HG02970 (cell line): ENCODE measurements at regions not wholly inside any gene's neighbourhood (a gene's known extent, or its start where the extent isn't known, plus 50 kb on each side); places are given as distances from the start of the nearest gene placed in this dataset.
"Not testable (repeated sequence)": the region's sequence is repeated elsewhere in the genome, so short reads cannot be mapped to it uniquely, and the experiment has no call there.

Experiments
- ATAC-seq: cut with Tn5 transposase; IDR thresholded peaks from one replicate; pipeline ENCODE4 v1.9.1; 2021; ENCODE audit warnings: mild to moderate bottlenecking, moderate library complexity, moderate number of reproducible peaks; ENCODE audit not compliant: unreplicated experiment, low FRiP score

DNA sequence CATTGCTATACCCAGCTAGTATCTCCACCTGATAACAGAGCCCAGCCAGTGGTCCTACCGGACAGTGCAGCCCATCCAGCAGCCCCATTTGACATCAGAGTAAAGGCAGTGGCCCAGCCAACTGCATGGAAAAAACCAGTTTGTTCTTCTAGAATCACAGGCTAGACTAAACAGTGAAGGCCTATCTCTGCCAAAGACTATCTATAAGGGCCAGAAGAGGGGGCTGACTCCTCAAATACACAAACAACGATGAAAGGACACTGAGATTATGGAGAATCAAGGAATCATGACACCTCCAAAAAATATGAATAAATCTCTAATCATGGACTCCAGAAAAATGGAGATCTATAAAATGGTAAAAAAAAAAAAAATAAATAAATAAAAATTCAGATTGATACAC lies 546.4 kb upstream of the HTR2C start:
- no peak for ATAC-seq

GRCh38 chrX:114028907-114029662 lies 554.8 kb upstream of the HTR2C start:
- ATAC-seq = no peak

DNA sequence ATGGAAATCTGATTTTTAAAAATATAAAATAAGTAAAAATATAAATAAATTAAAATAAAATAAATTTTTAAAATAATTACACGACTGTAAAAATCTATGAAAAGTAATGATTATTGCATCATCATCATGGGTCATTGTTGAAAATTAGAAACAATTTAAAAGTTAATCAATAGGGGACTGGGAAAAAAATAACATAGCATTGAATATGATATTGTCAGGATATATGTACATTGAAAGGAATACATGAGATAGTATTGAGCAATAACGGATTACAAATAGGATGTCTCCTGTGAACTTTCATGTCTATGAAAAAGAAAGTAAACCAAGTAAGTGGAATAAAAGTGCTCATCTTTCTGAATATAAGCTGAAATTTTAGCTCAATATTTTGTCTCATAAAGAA lies 566.8 kb upstream of the HTR2C start:
- ATAC-seq = no peak

- no peak for ATAC-seq
Measured at GRCh38 chrX:114015966-114016365, 567.9 kb upstream of the HTR2C start.

GRCh38 chrX:114006664-114007063 lies 577.2 kb upstream of the HTR2C start:
- no peak for ATAC-seq

DNA sequence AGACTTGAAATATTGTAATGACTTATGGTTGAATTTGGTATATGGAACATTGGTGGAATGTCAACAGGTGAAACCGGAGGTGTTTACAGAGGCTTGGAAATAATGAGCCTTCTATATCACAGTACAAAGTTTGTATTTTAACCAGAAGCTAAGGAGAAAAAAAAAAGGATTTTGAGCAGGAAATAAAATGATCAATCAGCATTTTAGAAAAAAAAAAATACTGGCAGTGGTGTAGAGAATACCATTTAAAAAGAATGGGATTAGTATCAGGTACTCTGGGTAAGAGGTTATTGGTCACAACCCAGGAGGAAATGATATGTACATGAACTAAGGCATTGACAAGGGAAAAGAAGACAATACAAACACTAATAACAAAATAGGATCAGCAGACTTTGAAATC lies 587.1 kb upstream of the HTR2C start:
- no peak for ATAC-seq

GRCh38 chrX:113991720-113992119 lies 592.2 kb upstream of the HTR2C start:
- not testable (repeated sequence) for ATAC-seq

DNA sequence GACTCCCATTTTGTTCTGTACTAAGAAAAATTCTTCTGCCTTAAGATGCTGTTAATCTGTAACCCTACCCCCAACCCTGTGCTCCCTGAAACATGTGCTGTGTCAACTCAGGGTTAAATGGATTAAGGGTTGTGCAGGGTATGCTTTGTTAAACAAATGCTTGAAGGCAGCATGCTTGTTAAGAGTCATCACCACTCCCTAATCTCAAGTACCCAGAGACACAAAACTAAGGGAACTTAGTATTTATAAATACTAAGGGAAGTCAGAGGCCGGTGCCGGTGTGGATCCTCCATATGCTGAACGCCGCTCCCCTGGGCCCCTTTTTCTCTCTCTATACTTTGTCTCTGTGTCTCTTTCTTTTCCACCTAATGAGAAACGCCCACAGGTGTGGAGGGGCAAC lies 593.2 kb upstream of the HTR2C start:
- ATAC-seq = not testable (repeated sequence)

- not testable (repeated sequence) for ATAC-seq
Measured at GRCh38 chrX:113988315-113988935, 595.5 kb upstream of the HTR2C start.

- no peak for ATAC-seq
Measured at GRCh38 chrX:113986427-113986826, 597.5 kb upstream of the HTR2C start.

DNA sequence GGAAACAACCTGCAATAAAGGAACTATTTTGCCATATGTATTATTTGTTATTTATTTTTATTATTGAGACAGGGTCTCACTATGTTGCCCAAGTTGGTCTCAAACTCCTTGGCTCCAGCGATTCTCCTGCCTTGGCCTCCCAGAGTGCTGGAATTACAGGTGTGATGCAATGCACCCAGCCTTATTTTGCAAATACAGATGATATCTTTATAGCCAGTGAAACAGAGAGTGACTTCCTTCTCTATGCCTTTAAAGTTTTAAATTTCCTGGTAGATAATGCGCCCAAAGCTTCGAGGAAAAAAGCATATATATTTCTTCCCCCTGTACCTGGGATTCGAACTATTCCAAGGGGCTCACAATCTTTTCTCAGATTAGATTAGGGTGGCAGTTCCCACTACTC lies 601.1 kb upstream of the HTR2C start:
- no peak for ATAC-seq

- ATAC-seq = no peak
Measured at GRCh38 chrX:113980953-113981352, 602.9 kb upstream of the HTR2C start.

- ATAC-seq = no peak
Measured at GRCh38 chrX:113977887-113978286, 606.0 kb upstream of the HTR2C start.

DNA sequence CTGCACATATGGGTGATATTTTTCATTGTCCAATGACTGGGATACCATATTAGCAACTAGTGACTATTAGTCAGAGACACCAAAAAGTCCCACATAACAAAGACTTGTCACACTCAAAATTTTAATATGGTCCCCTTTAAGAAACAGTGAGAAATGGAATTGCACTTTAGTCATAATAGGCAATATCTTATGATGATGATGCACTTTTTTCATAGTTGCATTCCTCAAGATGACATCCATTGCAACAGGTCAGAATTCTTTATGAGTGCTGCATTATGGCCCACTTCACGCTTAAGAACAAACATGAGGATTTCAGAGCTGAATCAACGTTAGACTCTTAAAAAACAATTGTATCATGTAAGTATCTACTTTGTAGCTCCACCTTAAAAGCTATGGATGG lies 608.4 kb upstream of the HTR2C start:
- ATAC-seq = no peak

DNA sequence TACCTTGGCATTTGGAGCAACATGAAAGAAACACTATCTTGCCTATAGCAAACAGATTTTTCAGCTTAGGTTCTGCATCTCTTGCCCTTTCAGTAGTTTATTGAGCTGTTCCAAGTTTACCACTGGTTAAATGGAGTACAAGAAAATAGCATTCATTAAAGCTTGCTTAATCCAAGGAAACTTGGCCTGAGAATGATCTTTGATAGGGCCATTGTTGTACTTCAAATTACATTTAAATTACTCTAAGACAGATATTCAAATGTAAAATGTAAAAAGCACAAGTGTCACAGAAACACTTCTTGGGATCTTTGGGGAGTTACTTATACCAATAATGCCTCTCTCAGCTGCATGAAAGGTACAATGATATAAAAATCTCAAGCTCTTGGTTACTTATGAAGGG lies 609.0 kb upstream of the HTR2C start:
- ATAC-seq = no peak

GRCh38 chrX:113973706-113974105 lies 610.2 kb upstream of the HTR2C start:
- no peak for ATAC-seq

GRCh38 chrX:113966791-113967190 lies 617.1 kb upstream of the HTR2C start:
- ATAC-seq = no peak

GRCh38 chrX:113962343-113962742 lies 621.5 kb upstream of the HTR2C start:
- ATAC-seq = no peak

DNA sequence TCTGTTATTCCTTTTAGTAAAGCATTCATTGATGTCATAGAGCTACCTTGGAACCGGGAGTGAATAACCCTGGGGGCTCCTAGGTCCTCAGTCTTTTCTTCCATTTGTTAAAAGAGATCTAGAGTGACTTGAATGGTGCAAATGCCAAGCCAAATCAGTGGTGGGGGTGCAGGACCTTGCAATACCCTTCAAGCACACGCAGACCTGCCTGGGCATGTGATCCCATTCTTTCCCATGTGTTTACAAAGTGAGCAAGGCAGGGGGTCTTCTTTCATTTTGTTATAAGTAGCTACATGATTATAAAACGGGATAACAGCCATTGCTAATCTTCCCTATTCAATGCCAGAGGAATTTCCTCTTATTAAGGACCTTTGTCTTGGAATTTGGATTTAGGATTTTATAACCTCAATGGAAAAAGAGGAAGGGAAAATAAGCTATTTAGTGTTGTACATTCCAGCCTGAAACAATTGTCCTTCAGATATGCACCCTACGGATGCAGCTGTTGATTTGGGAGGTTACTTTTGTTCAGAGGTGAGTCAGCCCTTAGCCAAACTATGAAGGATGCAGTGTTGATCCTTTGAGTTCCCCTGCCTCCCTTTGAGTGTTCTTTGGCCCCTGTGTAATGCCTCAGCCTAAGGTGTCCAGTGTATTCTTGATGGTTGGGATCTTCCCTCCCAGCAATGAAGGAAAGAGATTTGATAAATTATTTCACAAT lies 623.8 kb upstream of the HTR2C start:
- no peak for ATAC-seq

GRCh38 chrX:113956936-113957335 lies 627.0 kb upstream of the HTR2C start:
- ATAC-seq = no peak

DNA sequence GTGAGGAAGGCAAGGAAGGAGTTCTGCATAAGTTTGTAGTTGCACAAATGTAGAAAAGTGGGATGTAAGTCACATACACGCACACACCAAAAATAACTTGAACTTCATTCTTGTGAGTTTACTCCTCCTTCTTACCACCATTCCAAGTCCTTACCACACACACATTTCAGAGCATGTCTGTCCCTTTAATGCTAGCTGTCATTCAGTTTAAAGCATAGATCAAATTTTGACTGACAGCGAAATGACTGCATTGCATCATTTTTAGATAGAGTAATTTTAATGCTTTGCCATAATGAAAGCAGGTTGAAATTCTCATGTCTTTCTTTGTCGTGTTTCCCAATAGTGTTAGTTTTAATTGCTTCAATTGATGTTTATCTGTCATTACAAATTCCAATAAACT lies 629.6 kb upstream of the HTR2C start:
- no peak for ATAC-seq
